MCF 10A (cell line): ENCODE measurements at regions not wholly inside any gene's neighbourhood (a gene's known extent, or its start where the extent isn't known, plus 50 kb on each side); places are given as distances from the start of the nearest gene placed in this dataset.

Experiments
- BruUV-seq: library from RNA; stranded (reverse); fragments of 400-500 nt; replicated peaks from 2 replicates; lab custom pipeline; 2021; lab: Mats Ljungman, UMichigan
- CTCF ChIA-PET: fragments of 300-600 bp; sonication (Branson Sonifier 250); formaldehyde crosslinking; extraction: SDS; loops from one replicate; lab custom pipeline; 2021; ENCODE audit warnings: antibody characterized with exemption, inconsistent platforms; lab: Yijun Ruan, JAX
- POLR2A ChIA-PET: fragments of 300-600, 350-650 bp; sonication (Branson Sonifier 250); formaldehyde crosslinking; extraction: SDS; loops from one replicate; lab custom pipeline; 2020; ENCODE audit warnings: antibody characterized with exemption, inconsistent platforms; lab: Yijun Ruan, JAX
- DNase-seq: peaks from one replicate; pipeline ENCODE4 v3.0.0-alpha.2; 2018; ENCODE audit not compliant: unreplicated experiment
- H3K27ac Mint-ChIP-seq: one replicate; pipeline ENCODE4 v1.8.0; 2022; ENCODE audit warnings: mild to moderate bottlenecking, low read depth, mixed read lengths; ENCODE audit not compliant: unreplicated experiment
- H3K27me3 Mint-ChIP-seq: one replicate; pipeline ENCODE4 v1.8.0; 2022; ENCODE audit warnings: mixed read lengths; ENCODE audit not compliant: insufficient read depth, unreplicated experiment
- H3K36me3 Mint-ChIP-seq: one replicate; pipeline ENCODE4 v1.8.0; 2022; ENCODE audit warnings: mild to moderate bottlenecking, moderate library complexity, mixed read lengths; ENCODE audit not compliant: insufficient read depth, unreplicated experiment
- H3K4me1 Mint-ChIP-seq: one replicate; pipeline ENCODE4 v1.8.0; 2022; ENCODE audit warnings: mixed read lengths; ENCODE audit not compliant: insufficient read depth, unreplicated experiment
- H3K4me3 Mint-ChIP-seq: one replicate; pipeline ENCODE4 v1.8.0; 2022; ENCODE audit warnings: mild to moderate bottlenecking, moderate library complexity, mixed read lengths; ENCODE audit not compliant: unreplicated experiment
- H3K9me3 Mint-ChIP-seq: one replicate; pipeline ENCODE4 v1.8.0; 2022; ENCODE audit warnings: mixed read lengths; ENCODE audit not compliant: unreplicated experiment
- CTCF ChIP-seq: fragments of 200-600 bp; IDR thresholded peaks from one replicate; pipeline ENCODE4 v1.8.0; 2022; ENCODE audit warnings: antibody characterized with exemption, mild to moderate bottlenecking; ENCODE audit not compliant: unreplicated experiment
- intact Hi-C: fragments of 100-400 bp; cut with micrococcal nuclease; formaldehyde crosslinking; loops from 2 replicates; pipeline ENCODE4 v1.14.1; 2022

GRCh38 chr10:28967031-28967430 lies 289.7 kb downstream of the BAMBI start:
- no peak for DNase-seq
- ChIA-PET CTCF (interaction anchor here (0.6 kb wide), 1 partner anchor 87 kb away, joined by 3 read pairs; no protein-coding TSS in a partner anchor), POLR2A (no interaction called here)
- Mint-ChIP-seq H3K4me3 (no peak overlapping the region), H3K36me3 (no peaks in the 10 kb centered on the region), H3K27ac (no peak overlapping the region), H3K27me3 (no peaks in the 10 kb centered on the region), H3K4me1 (peaks cover 7% of the 10 kb centered on the region), H3K9me3 (no peaks in the 10 kb centered on the region)
- BruUV-seq = no TSS peak
- intact Hi-C loops = no loop called here
- no peak for TF ChIP-seq CTCF

- no peak for DNase-seq
- no TSS peak for BruUV-seq
- Mint-ChIP-seq H3K4me1 (peaks cover 7% of the 10 kb centered on the region), H3K27ac (no peak overlapping the region), H3K9me3 (no peaks in the 10 kb centered on the region), H3K4me3 (no peak overlapping the region), H3K27me3 (no peaks in the 10 kb centered on the region), H3K36me3 (no peaks in the 10 kb centered on the region)
- TF ChIP-seq CTCF = no peak
- ChIA-PET POLR2A (interaction anchor here (1.6 kb wide), 1 partner anchor 22 kb away, joined by 3 read pairs; no protein-coding TSS in a partner anchor), CTCF (no interaction called here)
- intact Hi-C loops = no loop called here
Measured at GRCh38 chr10:28969413-28969812, 292.1 kb downstream of the BAMBI start.

GRCh38 chr10:28970231-28970630 lies 292.9 kb downstream of the BAMBI start:
- Mint-ChIP-seq H3K9me3 (no peaks in the 10 kb centered on the region), H3K27me3 (no peaks in the 10 kb centered on the region), H3K36me3 (no peaks in the 10 kb centered on the region), H3K4me3 (no peak overlapping the region), H3K4me1 (peaks cover 7% of the 10 kb centered on the region), H3K27ac (no peak overlapping the region)
- BruUV-seq = no TSS peak
- intact Hi-C loops = no loop called here
- no peak for DNase-seq
- ChIA-PET CTCF (no interaction called here), POLR2A (interaction anchor here (1.6 kb wide), 1 partner anchor 21 kb away, joined by 3 read pairs; no protein-coding TSS in a partner anchor)
- no peak for TF ChIP-seq CTCF

- TF ChIP-seq CTCF = no peak
- Mint-ChIP-seq H3K36me3 (no peaks in the 10 kb centered on the region), H3K9me3 (no peaks in the 10 kb centered on the region), H3K4me3 (no peak overlapping the region), H3K27me3 (no peaks in the 10 kb centered on the region), H3K27ac (no peak overlapping the region), H3K4me1 (peaks cover 7% of the 10 kb centered on the region)
- DNase-seq = no peak
- ChIA-PET POLR2A (no interaction called here), CTCF (no interaction called here)
- intact Hi-C loops = no loop called here
- no TSS peak for BruUV-seq
Measured at GRCh38 chr10:28971255-28971654, 293.9 kb downstream of the BAMBI start.
